ENCODE measurements at regions not wholly inside any gene's neighbourhood (a gene's known extent, or its start where the extent isn't known, plus 50 kb on each side); places are given as distances from the start of the nearest gene placed in this dataset.

GRCh38 chr3:102036017-102036416, 186.7 kb downstream of the NFKBIZ start:
- H3K36me3 ChIP-seq (ENCODE audit: insufficient read depth, low read length, poor library complexity, severe bottlenecking), result no peaks in the 10 kb centered on the region
- no peak overlapping the region for H3K4me3 ChIP-seq (ENCODE audit: low read depth, low read length, poor library complexity, severe bottlenecking)
- no peaks in the 10 kb centered on the region for H3K27me3 ChIP-seq (replicated peaks; ENCODE audit: insufficient read depth, low read depth, low read length, poor library complexity)
- BruUV-seq (replicated peaks), result no TSS peak
- ChIA-PET CTCF (no interaction called here), POLR2A (ENCODE audit: low non-redundant PET) (no interaction called here)
- no peak overlapping the region for H3K27ac ChIP-seq (ENCODE audit: low read depth, low read length, poor library complexity, severe bottlenecking)
- TF ChIP-seq EZH2 (IDR thresholded peaks at IDR 0.05; ENCODE audit: borderline replicate concordance, low read depth, low read length, poor library complexity, severe bottlenecking) (no peak), CTCF (conservative IDR thresholded peaks at IDR 0.05; ENCODE audit: low read depth, low read length) (no peak)
- H3K9me3 ChIP-seq (ENCODE audit: low read depth, low read length, poor library complexity, severe bottlenecking), result peaks cover 4% of the 10 kb centered on the region
- DNase-seq (ENCODE audit: low spot score), result no peak
- H3K4me1 ChIP-seq (ENCODE audit: insufficient read depth, low read length, poor library complexity, severe bottlenecking), result peaks cover 17% of the 10 kb centered on the region
- intact Hi-C loops (cut with micrococcal nuclease; ENCODE audit: unreplicated experiment), result loop anchor here (5.0 to 10.0 kb wide), 2 partner anchors 149 to 209 kb away; no protein-coding TSS in a partner anchor

- Histone ChIP-seq H3K9me3 (ENCODE audit: low read depth, low read length, poor library complexity, severe bottlenecking) (peaks cover 4% of the 10 kb centered on the region), H3K27ac (ENCODE audit: low read depth, low read length, poor library complexity, severe bottlenecking) (no peak overlapping the region), H3K27me3 (replicated peaks; ENCODE audit: insufficient read depth, low read depth, low read length, poor library complexity) (no peaks in the 10 kb centered on the region), H3K36me3 (ENCODE audit: insufficient read depth, low read length, poor library complexity, severe bottlenecking) (no peaks in the 10 kb centered on the region), H3K4me1 (ENCODE audit: insufficient read depth, low read length, poor library complexity, severe bottlenecking) (peaks cover 17% of the 10 kb centered on the region), H3K4me3 (ENCODE audit: low read depth, low read length, poor library complexity, severe bottlenecking) (no peak overlapping the region)
- ChIA-PET POLR2A (ENCODE audit: low non-redundant PET) (no interaction called here), CTCF (no interaction called here)
- intact Hi-C loops (cut with micrococcal nuclease; ENCODE audit: unreplicated experiment), result loop anchor here (5.0 to 10.0 kb wide), 2 partner anchors 148 to 209 kb away; no protein-coding TSS in a partner anchor
- no peak for DNase-seq (ENCODE audit: low spot score)
- no peak for TF ChIP-seq EZH2 (IDR thresholded peaks at IDR 0.05; ENCODE audit: borderline replicate concordance, low read depth, low read length, poor library complexity, severe bottlenecking)
- TF ChIP-seq CTCF (conservative IDR thresholded peaks at IDR 0.05; ENCODE audit: low read depth, low read length), result no peak
- no TSS peak for BruUV-seq (replicated peaks)
Measured at GRCh38 chr3:102036472-102036871, 187.2 kb downstream of the NFKBIZ start.

GRCh38 chr3:102037209-102037608, 187.9 kb downstream of the NFKBIZ start:
- BruUV-seq (replicated peaks), result no TSS peak
- Histone ChIP-seq H3K4me1 (ENCODE audit: insufficient read depth, low read length, poor library complexity, severe bottlenecking) (peaks cover 17% of the 10 kb centered on the region), H3K4me3 (ENCODE audit: low read depth, low read length, poor library complexity, severe bottlenecking) (no peak overlapping the region), H3K27me3 (replicated peaks; ENCODE audit: insufficient read depth, low read depth, low read length, poor library complexity) (no peaks in the 10 kb centered on the region), H3K9me3 (ENCODE audit: low read depth, low read length, poor library complexity, severe bottlenecking) (peaks cover 4% of the 10 kb centered on the region), H3K27ac (ENCODE audit: low read depth, low read length, poor library complexity, severe bottlenecking) (peak overlapping the region; percentile 76), H3K36me3 (ENCODE audit: insufficient read depth, low read length, poor library complexity, severe bottlenecking) (no peaks in the 10 kb centered on the region)
- TF ChIP-seq CTCF (conservative IDR thresholded peaks at IDR 0.05; ENCODE audit: low read depth, low read length), result no peak
- TF ChIP-seq EZH2 (IDR thresholded peaks at IDR 0.05; ENCODE audit: borderline replicate concordance, low read depth, low read length, poor library complexity, severe bottlenecking), result no peak
- intact Hi-C loops (cut with micrococcal nuclease; ENCODE audit: unreplicated experiment), result loop anchor here (5.0 to 10.0 kb wide), 2 partner anchors 148 to 210 kb away; no protein-coding TSS in a partner anchor
- no peak for DNase-seq (ENCODE audit: low spot score)
- ChIA-PET POLR2A (ENCODE audit: low non-redundant PET) (no interaction called here), CTCF (no interaction called here)

Data from A673 (cell line).